GM12875 (cell line): ENCODE measurements at regions not wholly inside any gene's neighbourhood (a gene's known extent, or its start where the extent isn't known, plus 50 kb on each side); places are given as distances from the start of the nearest gene placed in this dataset.

Source experiments
- H3K4me3 ChIP-seq: one replicate; pipeline ENCODE4 v1.5.1; 2011; ENCODE audit warnings: low read depth, low read length, control low read depth
- TF ChIP-seq, protein P1 (sequence below): IDR thresholded peaks from 2 replicates; pipeline ENCODE4 v1.5.1; 2011; ENCODE audit warnings: low read depth, mild to moderate bottlenecking, control low read depth, inconsistent platforms, low read length, moderate library complexity, borderline replicate concordance; ENCODE audit not compliant: insufficient read depth

DNA sequence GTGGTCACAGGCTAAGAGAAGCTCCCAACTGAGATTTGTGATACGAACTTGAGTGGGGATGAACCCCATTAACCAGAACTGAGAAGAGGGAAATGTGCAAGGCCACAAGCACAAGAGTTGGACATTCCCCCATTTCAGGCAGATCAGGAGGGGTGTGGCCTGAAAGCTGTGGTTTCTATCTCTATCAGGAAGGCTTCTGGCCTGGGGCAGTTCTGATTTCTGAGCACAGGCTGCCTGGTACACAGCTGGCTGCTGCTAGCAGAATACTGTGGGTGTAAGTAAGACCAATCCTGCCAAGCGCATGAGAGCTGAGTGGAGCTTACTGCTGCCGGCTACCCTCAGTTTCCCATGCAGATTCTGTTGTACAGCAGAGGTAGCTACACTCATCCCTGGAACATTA is 484.6 kb downstream of the SATB2 start:
- no peak overlapping the region for H3K4me3 ChIP-seq
- TF ChIP-seq, protein P1, sequence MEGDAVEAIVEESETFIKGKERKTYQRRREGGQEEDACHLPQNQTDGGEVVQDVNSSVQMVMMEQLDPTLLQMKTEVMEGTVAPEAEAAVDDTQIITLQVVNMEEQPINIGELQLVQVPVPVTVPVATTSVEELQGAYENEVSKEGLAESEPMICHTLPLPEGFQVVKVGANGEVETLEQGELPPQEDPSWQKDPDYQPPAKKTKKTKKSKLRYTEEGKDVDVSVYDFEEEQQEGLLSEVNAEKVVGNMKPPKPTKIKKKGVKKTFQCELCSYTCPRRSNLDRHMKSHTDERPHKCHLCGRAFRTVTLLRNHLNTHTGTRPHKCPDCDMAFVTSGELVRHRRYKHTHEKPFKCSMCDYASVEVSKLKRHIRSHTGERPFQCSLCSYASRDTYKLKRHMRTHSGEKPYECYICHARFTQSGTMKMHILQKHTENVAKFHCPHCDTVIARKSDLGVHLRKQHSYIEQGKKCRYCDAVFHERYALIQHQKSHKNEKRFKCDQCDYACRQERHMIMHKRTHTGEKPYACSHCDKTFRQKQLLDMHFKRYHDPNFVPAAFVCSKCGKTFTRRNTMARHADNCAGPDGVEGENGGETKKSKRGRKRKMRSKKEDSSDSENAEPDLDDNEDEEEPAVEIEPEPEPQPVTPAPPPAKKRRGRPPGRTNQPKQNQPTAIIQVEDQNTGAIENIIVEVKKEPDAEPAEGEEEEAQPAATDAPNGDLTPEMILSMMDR, result no peak

DNA sequence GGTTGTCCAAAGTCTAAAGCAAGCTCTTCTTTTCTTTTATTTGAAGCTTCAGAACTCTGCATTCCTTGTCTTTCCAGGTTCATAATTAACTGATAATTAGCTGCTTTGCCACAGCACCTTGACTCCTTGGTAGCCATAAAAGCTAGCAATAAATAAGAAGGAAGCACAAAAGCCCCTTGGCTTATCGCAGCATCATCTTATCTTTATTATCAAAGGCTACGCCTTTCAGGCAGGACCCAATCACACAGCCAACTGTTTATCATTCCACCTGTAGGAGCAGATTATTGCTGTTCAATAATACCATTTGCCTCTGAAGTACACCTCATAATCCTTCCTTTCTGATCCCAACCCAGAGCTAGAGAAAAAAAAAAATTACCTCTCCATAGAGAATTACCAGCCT is 489.2 kb downstream of the SATB2 start:
- no peak overlapping the region for H3K4me3 ChIP-seq
- TF ChIP-seq, protein P1, result no peak

DNA sequence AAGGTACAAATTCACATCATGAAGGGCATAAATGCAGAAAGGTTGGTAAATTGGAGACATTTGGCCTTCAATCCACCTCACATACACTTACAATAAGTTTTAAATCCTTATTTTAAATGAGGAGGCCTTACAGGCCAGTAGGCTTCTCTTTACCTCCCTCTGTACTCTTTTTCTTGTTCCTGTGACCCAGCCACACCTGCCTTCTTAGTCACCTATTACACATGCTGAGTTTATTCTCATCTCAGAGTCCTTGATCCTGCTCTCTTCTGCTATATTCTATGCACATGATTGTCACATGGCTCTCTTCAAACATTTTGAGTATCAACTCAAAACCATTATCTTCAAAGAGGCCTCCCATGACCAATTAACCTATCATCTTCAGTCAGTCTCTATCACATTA is 491.5 kb downstream of the SATB2 start:
- no peak overlapping the region for H3K4me3 ChIP-seq
- TF ChIP-seq, protein P1, result no peak

DNA sequence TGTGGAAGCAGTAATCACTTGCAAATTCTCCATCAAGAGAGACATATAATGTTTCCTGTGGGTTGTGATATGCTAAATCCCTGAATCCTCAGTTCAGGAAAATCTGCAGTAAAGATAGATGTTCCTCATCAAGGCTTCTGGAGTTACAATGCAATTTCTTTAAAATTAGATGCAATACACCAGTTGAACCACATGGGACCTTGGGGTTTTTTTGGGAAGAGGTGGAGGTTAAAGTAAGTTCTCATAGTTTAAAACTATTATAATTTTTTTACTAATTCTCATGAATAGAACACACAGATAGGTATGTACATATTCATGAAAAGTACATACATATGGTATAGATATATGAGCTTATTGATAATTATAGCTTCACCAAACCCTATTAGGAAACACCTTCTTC is 496.2 kb downstream of the SATB2 start:
- TF ChIP-seq, protein P1, result no peak
- H3K4me3 ChIP-seq, result no peak overlapping the region

DNA sequence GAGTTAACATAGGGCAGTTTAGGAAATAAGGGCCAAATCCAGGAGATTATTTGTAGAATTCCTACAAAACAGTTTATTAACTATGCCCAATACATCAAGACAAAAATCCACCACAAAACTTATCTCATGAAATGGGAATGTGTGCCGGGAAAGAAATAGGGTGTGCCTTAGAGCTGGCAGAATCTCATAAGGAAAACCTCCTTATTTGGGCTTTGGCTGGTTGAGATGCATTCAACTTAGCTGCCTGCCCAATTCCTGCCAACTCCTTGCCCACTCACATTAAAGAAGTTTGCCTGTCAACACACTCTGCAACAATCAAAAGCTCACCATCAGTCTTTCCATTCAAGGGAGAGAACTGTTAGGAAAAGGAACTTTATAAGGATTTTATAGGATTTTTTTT is 500.6 kb downstream of the SATB2 start:
- TF ChIP-seq, protein P1, result no peak
- H3K4me3 ChIP-seq, result no peak overlapping the region

DNA sequence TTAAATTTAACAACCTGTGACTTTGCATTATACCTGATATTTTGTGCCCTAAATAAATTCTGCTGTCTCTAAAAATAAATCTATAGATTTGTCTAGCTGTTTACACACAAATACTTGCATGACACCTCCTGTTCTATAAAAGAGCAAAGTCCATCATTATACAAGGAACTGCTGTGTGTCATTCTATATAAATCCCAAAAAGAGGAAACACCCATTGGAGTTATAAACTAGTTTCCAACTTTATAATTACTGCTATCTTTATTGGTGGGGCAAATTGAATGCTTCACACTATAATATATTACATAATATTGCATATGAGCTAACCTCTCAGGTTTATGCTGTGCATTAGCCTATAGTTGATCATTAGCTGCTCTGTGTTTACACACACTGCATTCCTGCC is 504.4 kb downstream of the SATB2 start:
- TF ChIP-seq, protein P1, result no peak
- H3K4me3 ChIP-seq, result no peak overlapping the region

DNA sequence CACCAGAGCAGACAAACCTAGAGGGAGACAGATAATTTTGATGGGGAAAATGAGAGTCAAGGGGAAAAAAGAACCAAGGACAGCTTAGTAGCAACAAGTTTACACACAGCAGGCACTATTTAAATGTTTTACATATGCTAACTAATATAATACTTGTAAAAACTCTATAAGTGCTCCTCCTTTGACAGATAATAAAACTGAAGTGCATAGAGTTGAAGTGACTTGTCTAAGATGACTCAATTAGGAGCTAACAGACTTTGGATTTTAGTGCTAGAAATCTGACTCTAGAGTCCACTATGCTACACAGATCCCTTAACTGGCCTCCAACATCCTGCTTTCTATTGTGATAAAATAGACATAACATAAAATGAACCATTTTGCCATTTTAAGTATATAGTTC is 506.9 kb downstream of the SATB2 start:
- TF ChIP-seq, protein P1, result no peak
- H3K4me3 ChIP-seq, result no peak overlapping the region
